Sigmoid colon (tissue), 6 donors: ENCODE measurements at regions not wholly inside any gene's neighbourhood (a gene's known extent, or its start where the extent isn't known, plus 50 kb on each side); places are given as distances from the start of the nearest gene placed in this dataset.

Experiments used
- DNase-seq: peaks from one replicate; pipeline ENCODE4 v3.0.0-alpha.2; 2019
- H3K27ac ChIP-seq, 4 donors: fragments of 200-600 bp; sonication (generic); one replicate each; pipeline ENCODE4 v1.5.1; 2016 to 2019; ENCODE audit warnings: mild to moderate bottlenecking in 1 of 4
- H3K27me3 ChIP-seq, 3 donors: fragments of 200-600 bp; sonication (generic); one replicate each; pipeline ENCODE4 v1.5.1; 2019; ENCODE audit warnings: mild to moderate bottlenecking in 1 of 3
- H3K36me3 ChIP-seq, 4 donors: fragments of 200-600 bp; sonication (generic); one replicate each; pipeline ENCODE4 v1.5.1; 2016 to 2019
- H3K4me1 ChIP-seq, 4 donors: fragments of 200-600 bp; sonication (generic); one replicate each; pipeline ENCODE4 v1.5.1; 2017 to 2019
- H3K4me3 ChIP-seq, 4 donors: fragments of 200-600 bp; sonication (generic); one replicate each; pipeline ENCODE4 v1.5.1; 2017 to 2019; ENCODE audit warnings: mild to moderate bottlenecking in 2 of 4, moderate library complexity in 1 of 4
- H3K9me3 ChIP-seq, 4 donors: fragments of 200-600 bp in 3 of 4; sonication (generic) in 3 of 4; one replicate each; pipeline versions ENCODE4 v1.5.1 to v1.6.1; 2013 to 2019
- CTCF ChIP-seq, 4 experiments: fragments of 450-650 bp in 3 of 4; fragments of 200-600 bp in 1 of 4; IDR thresholded peaks; one replicate each; pipeline ENCODE4 v1.5.1; 2016 to 2019; ENCODE audit warnings: antibody characterized with exemption in 4 of 4, mild to moderate bottlenecking in 3 of 4, moderate library complexity in 2 of 4
- EP300 ChIP-seq, 4 donors: sonication (generic); formaldehyde crosslinking; IDR thresholded peaks; one replicate each; pipeline ENCODE4 v1.6.1; 2017; ENCODE audit warnings: antibody characterized with exemption in 4 of 4
- POLR2A ChIP-seq, 2 donors: fragments of 450-650 bp; IDR thresholded peaks; one replicate each; pipeline ENCODE4 v1.6.1; 2016; ENCODE audit warnings: antibody characterized with exemption in 2 of 2, mild to moderate bottlenecking in 2 of 2, moderate library complexity in 2 of 2
- POLR2AphosphoS5 ChIP-seq, 4 donors: sonication (generic); formaldehyde crosslinking; IDR thresholded peaks; one replicate each; pipeline ENCODE4 v1.6.1; 2017; ENCODE audit warnings: antibody characterized with exemption in 4 of 4
- WGBS, 2 donors: extraction: QIAGEN DNeasy Blood & Tissue Kit; methylation state at CpG; one replicate each; pipeline ENCODE4 v1.1.7; 2013; 5-methylcytosine and 5-hydroxymethylcytosine counted together
- intact Hi-C: fragments of 100-400 bp; cut with DNase I; formaldehyde crosslinking; loops from one replicate; pipeline ENCODE4 v1.15.1; 2023
- donor health status: healthy with polysubstance abuse.
- donor health status: healthy.

DNA sequence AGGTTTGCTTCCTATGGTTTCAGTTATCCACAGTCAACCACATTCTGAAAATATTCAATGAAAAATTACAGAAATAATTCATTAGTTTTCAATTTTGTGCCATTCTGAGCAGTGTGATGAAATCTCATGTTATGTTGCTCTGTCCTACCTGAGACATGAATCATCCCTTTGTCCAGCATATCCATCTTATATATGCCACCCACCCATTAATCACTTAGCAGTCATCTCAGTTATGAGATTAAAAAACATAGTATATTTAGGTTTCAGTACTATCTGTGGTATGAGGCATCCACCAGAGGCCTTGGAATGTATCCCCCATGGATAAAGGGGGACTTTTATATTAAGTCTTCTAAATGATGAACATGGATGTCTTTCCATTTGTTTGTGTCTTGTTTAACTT, 64.7 kb upstream of the PROK2 start:
- H3K36me3 ChIP-seq = no peaks in the 10 kb centered on the region
- H3K27me3 ChIP-seq = no peaks in the 10 kb centered on the region
- intact Hi-C loops = no loop called here
- no peaks in the 10 kb centered on the region for H3K9me3 ChIP-seq
- H3K4me3 ChIP-seq = no peak overlapping the region
- DNase-seq = no peak
- TF ChIP-seq CTCF (IDR thresholded peaks at IDR 0.05) = no peak
- TF ChIP-seq POLR2A (IDR thresholded peaks at IDR 0.05) = no peak
- no peak for TF ChIP-seq EP300 (IDR thresholded peaks at IDR 0.05)
- TF ChIP-seq POLR2AphosphoS5 (IDR thresholded peaks at IDR 0.05) = no peak
- no peak overlapping the region for H3K27ac ChIP-seq
- no peaks in the 10 kb centered on the region for H3K4me1 ChIP-seq

DNA sequence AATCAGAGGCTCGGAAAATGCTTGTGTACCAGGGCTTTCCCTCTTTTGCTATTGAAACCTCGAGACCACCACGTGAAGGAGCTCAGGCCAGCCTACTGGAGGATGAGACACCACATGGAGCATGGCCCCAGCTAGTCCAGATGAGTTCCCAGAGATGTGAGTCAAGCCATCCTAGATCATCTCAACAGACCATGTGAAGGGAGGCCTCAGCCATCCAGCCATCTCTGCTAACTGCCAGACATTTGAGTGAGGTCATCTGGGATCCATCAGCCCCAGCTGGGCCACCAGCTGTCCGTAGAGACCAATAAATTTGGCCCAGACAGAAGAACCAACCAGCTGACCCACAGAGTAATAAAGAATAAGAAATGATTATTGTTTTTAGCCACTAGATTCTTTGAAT, 62.8 kb upstream of the PROK2 start:
- TF ChIP-seq CTCF (IDR thresholded peaks at IDR 0.05) = no peak
- TF ChIP-seq POLR2AphosphoS5 (IDR thresholded peaks at IDR 0.05) = no peak
- TF ChIP-seq EP300 (IDR thresholded peaks at IDR 0.05) = no peak
- no peak for TF ChIP-seq POLR2A (IDR thresholded peaks at IDR 0.05)
- intact Hi-C loops = no loop called here
- Histone ChIP-seq H3K36me3 (no peaks in the 10 kb centered on the region), H3K9me3 (no peaks in the 10 kb centered on the region), H3K4me1 (no peaks in the 10 kb centered on the region), H3K27ac (no peak overlapping the region), H3K27me3 (no peaks in the 10 kb centered on the region), H3K4me3 (no peak overlapping the region)
- DNase-seq = no peak
- 48 to 71% methylated on average over 4 of the region's 4 CpGs for whole genome bisulfite sequencing, 2 donors

DNA sequence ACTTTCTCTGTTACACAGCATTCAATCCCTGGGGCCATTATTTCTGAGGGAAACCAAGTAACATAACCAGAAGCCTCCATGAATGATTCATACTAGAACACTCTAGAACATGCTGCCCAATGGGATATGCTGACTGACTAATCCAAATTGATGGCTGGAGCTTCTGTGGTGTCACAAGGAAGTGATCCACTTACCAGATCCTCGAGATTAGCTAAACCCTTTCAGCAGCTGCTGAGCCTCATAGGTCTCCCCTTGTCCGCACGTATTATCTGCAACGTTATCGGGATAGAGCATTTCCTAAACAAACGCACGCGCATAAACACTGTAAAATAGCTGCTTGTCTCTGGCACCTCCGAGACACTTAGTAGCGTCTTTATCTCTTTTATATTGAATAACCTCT, 61.2 kb upstream of the PROK2 start:
- intact Hi-C loops = no loop called here
- DNase-seq = no peak
- Histone ChIP-seq H3K9me3 (no peaks in the 10 kb centered on the region), H3K27me3 (no peaks in the 10 kb centered on the region), H3K36me3 (no peaks in the 10 kb centered on the region), H3K27ac (no peak overlapping the region), H3K4me1 (no peaks in the 10 kb centered on the region), H3K4me3 (no peak overlapping the region)
- 82 to 85% methylated on average over 10 of the region's 10 CpGs for WGBS, 2 donors
- TF ChIP-seq CTCF (IDR thresholded peaks at IDR 0.05) (no peak), POLR2AphosphoS5 (IDR thresholded peaks at IDR 0.05) (no peak), EP300 (IDR thresholded peaks at IDR 0.05) (no peak), POLR2A (IDR thresholded peaks at IDR 0.05) (no peak)

DNA sequence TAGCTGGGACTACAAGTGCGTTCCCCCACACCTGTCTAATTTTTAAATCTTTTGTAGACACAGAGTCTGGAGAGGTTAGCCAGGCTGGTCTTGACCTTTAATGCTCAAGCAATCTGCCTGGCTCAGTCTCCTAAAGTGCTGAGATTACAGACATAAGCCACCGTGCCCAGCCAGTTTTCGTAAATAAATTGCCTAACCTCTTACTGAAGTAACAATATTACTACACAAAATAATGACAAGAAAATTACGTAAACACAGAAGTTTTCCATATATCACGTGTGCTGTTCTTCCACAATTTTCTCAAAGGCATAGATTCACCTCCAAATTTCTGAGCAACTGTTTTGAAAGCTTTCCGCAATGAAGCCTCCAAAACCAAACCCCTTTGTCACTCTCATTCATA, 58.1 kb upstream of the PROK2 start:
- H3K4me1 ChIP-seq = no peaks in the 10 kb centered on the region
- no peaks in the 10 kb centered on the region for H3K9me3 ChIP-seq
- no peaks in the 10 kb centered on the region for H3K27me3 ChIP-seq
- TF ChIP-seq POLR2A (IDR thresholded peaks at IDR 0.05) (no peak), EP300 (IDR thresholded peaks at IDR 0.05) (no peak), CTCF (IDR thresholded peaks at IDR 0.05) (no peak), POLR2AphosphoS5 (IDR thresholded peaks at IDR 0.05) (no peak)
- no peak overlapping the region for H3K27ac ChIP-seq
- WGBS, 2 donors = 85 to 88% methylated on average over 6 of the region's 6 CpGs
- no peaks in the 10 kb centered on the region for H3K36me3 ChIP-seq
- intact Hi-C loops = no loop called here
- no peak overlapping the region for H3K4me3 ChIP-seq
- no peak for DNase-seq

GRCh38 chr3:71838406-71838805, 53.5 kb upstream of the PROK2 start:
- Histone ChIP-seq H3K27me3 (no peaks in the 10 kb centered on the region), H3K36me3 (no peaks in the 10 kb centered on the region), H3K4me1 (no peaks in the 10 kb centered on the region), H3K4me3 (no peak overlapping the region), H3K27ac (no peak overlapping the region), H3K9me3 (no peaks in the 10 kb centered on the region)
- TF ChIP-seq CTCF (IDR thresholded peaks at IDR 0.05) (no peak), POLR2A (IDR thresholded peaks at IDR 0.05) (no peak), POLR2AphosphoS5 (IDR thresholded peaks at IDR 0.05) (no peak), EP300 (IDR thresholded peaks at IDR 0.05) (no peak)
- no peak for DNase-seq
- WGBS, 2 donors = 88 to 95% methylated on average over 1 of the region's 1 CpG
- intact Hi-C loops = no loop called here
